Peyer's patch (tissue), 4 donors: ENCODE measurements at regions not wholly inside any gene's neighbourhood (a gene's known extent, or its start where the extent isn't known, plus 50 kb on each side); places are given as distances from the start of the nearest gene placed in this dataset.

Experiments
- CTCF ChIP-seq, 6 experiments: fragments of 450-650 bp in 4 of 6; fragments of 200-600 bp in 2 of 6; sonication (generic) in 1 of 6; IDR thresholded peaks; one replicate each; pipeline ENCODE4 v1.5.1; 2017 to 2019; ENCODE audit warnings: antibody characterized with exemption in 6 of 6, mild to moderate bottlenecking in 3 of 6, moderate library complexity in 1 of 6
- POLR2A ChIP-seq, 2 donors: fragments of 450-650 bp; IDR thresholded peaks; one replicate each; pipeline ENCODE4 v1.5.1; 2017; ENCODE audit warnings: antibody characterized with exemption in 2 of 2, mild to moderate bottlenecking in 2 of 2, moderate library complexity in 2 of 2

- TF ChIP-seq POLR2A (IDR thresholded peaks at IDR 0.05) (no peak), CTCF (IDR thresholded peaks at IDR 0.05) (no peak)
These were observed 505.5 kb upstream of the COX7C start for GRCh38 chr5:86112249-86112648.
